Ishikawa (cell line): ENCODE measurements at regions not wholly inside any gene's neighbourhood (a gene's known extent, or its start where the extent isn't known, plus 50 kb on each side); places are given as distances from the start of the nearest gene placed in this dataset.

Experiments used
- CEBPB ChIP-seq: IDR thresholded peaks from 2 replicates; pipeline ENCODE4 v1.6.1; 2012
- CREB1 ChIP-seq: IDR thresholded peaks from 2 replicates; pipeline ENCODE4 v1.6.1; 2012; ENCODE audit warnings: low read depth
- EGR1 ChIP-seq: IDR thresholded peaks from 2 replicates; pipeline ENCODE4 v1.6.1; 2012
- EP300 ChIP-seq: IDR thresholded peaks from 2 replicates; pipeline ENCODE4 v1.6.1; 2012; ENCODE audit warnings: borderline replicate concordance
- FOXM1 ChIP-seq: IDR thresholded peaks from 2 replicates; pipeline ENCODE4 v1.6.1; 2012; ENCODE audit warnings: low read depth, borderline replicate concordance
- MAX ChIP-seq: IDR thresholded peaks from 2 replicates; pipeline ENCODE4 v1.6.1; 2012
- NFIC ChIP-seq: IDR thresholded peaks from 2 replicates; pipeline ENCODE4 v1.6.1; 2012
- RAD21 ChIP-seq: IDR thresholded peaks from 2 replicates; pipeline ENCODE4 v1.6.1; 2012; ENCODE audit warnings: low read depth
- REST ChIP-seq: IDR thresholded peaks from 2 replicates; pipeline ENCODE4 v1.6.1; 2012; ENCODE audit warnings: low read depth, mild to moderate bottlenecking
- TAF1 ChIP-seq: IDR thresholded peaks from 2 replicates; pipeline ENCODE4 v1.6.1; 2012; ENCODE audit warnings: low read depth, mild to moderate bottlenecking
- TCF12 ChIP-seq: IDR thresholded peaks from 2 replicates; pipeline ENCODE4 v1.6.1; 2012; ENCODE audit warnings: low read depth
- TEAD4 ChIP-seq: IDR thresholded peaks from 2 replicates; pipeline ENCODE4 v1.6.1; 2012
- USF1 ChIP-seq: IDR thresholded peaks from 2 replicates; pipeline ENCODE4 v1.6.1; 2012
- YY1 ChIP-seq: IDR thresholded peaks from 2 replicates; pipeline ENCODE4 v1.6.1; 2012; ENCODE audit warnings: low read depth
- ZBTB7A ChIP-seq: IDR thresholded peaks from 2 replicates; pipeline ENCODE4 v1.6.1; 2012; ENCODE audit warnings: low read depth

GRCh38 chr10:131675104-131675503, 225.7 kb upstream of the PPP2R2D start:
- TF ChIP-seq ZBTB7A (no peak), USF1 (no peak), MAX (no peak), NFIC (no peak), EP300 (no peak), EGR1 (no peak)

- no peak for TF ChIP-seq CREB1
Observed at GRCh38 chr10:131676046-131676799, 224.6 kb upstream of the PPP2R2D start.

- TF ChIP-seq TAF1 (no peak), ZBTB7A (no peak), TCF12 (no peak), REST (no peak), FOXM1 (no peak), EGR1 (no peak), EP300 (no peak), USF1 (no peak), CEBPB (no peak), YY1 (no peak)
Observed at GRCh38 chr10:131676800-131677421, 223.9 kb upstream of the PPP2R2D start.

GRCh38 chr10:131677671-131678070, 223.1 kb upstream of the PPP2R2D start:
- TF ChIP-seq TCF12 (no peak), EGR1 (no peak), TAF1 (no peak), NFIC (no peak), MAX (no peak), FOXM1 (no peak), ZBTB7A (no peak), YY1 (no peak), RAD21 (no peak), EP300 (no peak), CEBPB (no peak), REST (no peak), USF1 (no peak), TEAD4 (no peak)

- TF ChIP-seq YY1 (no peak), MAX (no peak), USF1 (no peak), CREB1 (no peak), EGR1 (no peak), TAF1 (no peak), CEBPB (no peak), ZBTB7A (no peak), TEAD4 (no peak), RAD21 (no peak), EP300 (no peak)
Observed at GRCh38 chr10:131678171-131678570, 222.6 kb upstream of the PPP2R2D start.
